HG03095 (cell line): ENCODE measurements at regions not wholly inside any gene's neighbourhood (a gene's known extent, or its start where the extent isn't known, plus 50 kb on each side); places are given as distances from the start of the nearest gene placed in this dataset.

Experiments used
- ATAC-seq: cut with Tn5 transposase; IDR thresholded peaks from one replicate; pipeline ENCODE4 v1.9.1; 2021; ENCODE audit warnings: moderate library complexity; ENCODE audit not compliant: unreplicated experiment

DNA sequence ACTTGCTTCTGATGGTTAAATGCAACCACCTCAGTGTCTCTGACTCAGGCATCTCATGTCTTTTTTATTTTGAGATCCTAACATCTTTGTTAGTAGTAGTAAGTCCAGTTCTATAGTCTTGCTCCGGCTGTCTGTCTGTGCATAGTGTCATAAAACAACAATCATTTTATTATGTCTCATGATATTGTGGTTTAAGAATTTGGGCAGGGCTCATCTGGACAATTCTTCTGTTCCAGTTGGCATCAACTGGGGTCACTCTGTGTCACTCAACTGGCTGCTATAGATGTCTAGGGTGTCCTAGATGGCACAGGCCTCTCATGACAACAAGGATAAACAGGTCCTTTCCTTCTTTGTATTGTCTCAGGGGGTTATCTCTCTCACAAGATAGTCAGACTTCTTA, 299.6 kb upstream of the ZNF521 start:
- no peak for ATAC-seq

DNA sequence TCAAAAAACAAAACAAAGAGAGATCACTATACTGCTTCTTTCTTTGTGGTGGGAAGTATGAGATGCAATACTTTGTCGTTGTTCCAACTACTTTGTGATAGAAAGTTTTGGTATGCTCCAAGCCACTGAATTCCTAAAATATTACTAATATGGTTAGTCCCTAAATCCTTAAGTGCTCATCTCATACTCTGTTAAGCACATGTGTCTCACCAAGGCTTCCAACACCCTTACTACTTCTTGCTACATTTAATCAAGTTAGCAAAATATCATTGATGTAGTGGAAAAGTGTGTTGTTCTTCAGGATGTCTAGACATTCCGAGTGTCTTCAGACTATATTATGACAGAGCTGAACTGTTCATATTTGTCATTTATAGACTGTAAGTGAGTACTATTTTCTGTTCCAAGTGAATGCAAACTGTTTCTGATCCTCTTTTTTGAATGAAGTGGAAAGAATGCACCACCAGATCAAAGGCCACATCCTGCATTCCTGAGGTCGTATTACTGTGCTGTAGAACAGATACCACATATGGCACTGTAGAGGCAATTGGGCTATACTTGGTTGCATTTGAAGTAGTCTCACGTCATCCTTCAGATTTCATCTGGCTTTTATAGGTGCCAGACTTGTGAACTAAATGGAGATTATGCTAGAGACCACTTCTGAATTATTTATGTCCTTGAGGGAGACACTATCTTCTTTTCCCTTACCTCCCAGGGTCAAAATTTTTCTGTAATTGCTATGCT, 298.4 kb upstream of the ZNF521 start:
- ATAC-seq = no peak

DNA sequence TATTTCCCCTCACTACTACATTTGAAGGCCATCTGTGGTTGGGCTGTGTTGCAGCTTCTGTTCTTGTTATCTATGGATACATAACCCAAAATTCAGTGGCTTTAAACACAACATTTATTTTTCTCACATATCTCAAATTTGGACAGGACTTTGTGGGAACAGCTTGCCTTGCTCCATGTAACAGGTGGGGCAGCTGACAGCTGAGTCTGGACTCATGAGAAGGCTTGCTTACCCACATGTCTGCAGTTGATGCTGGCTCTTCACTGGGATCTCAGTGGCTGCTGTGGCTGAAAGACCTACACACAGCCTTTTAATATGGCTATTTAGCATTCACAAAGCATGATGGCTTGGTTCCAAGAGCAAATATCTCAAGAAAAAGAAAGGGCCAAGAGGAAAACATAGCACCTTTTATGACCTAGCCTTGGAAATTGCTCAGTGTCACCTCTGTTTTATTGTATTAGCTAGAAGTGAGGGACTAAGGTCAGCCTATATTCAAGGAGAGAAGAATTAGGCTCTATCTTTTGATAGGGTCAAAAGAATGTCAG, 296.8 kb upstream of the ZNF521 start:
- no peak for ATAC-seq

DNA sequence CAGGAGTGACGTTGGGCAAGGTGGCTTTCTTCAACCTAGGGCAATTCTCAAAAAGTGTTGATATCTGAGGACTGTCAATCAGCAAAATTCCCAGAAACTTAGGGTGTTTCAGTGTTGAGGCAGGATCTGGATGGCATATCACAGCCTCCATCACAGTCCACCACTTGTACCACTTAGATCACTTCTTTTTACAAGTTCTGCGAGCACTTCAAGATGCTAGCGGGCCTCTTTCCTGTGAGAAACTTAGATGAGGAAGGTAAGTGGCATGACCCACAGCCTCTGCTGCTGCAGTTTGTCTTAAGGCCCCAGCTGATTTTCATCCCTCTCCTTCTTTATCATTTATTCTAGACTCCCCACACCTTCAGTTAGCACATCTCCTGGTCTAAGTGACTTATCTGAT, 295.4 kb upstream of the ZNF521 start:
- ATAC-seq = no peak

DNA sequence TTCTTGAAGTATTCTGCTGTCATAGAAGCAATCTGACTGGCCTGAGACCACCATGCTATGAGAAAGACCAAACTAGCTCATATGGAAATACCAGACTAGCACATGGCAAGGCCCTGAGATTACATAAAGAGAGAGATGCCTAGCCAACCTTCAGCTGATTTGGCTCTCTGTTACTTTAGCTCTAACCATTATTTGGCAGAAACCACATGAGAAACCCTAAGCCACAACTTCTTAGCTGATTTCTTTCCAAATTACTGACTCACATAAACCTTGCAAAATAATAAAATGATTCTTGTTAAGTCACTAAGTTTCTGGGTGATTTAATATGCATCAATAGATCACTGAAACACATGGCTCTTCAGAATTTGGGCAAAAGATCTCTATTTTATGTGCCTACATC, 295.0 kb upstream of the ZNF521 start:
- ATAC-seq = no peak

DNA sequence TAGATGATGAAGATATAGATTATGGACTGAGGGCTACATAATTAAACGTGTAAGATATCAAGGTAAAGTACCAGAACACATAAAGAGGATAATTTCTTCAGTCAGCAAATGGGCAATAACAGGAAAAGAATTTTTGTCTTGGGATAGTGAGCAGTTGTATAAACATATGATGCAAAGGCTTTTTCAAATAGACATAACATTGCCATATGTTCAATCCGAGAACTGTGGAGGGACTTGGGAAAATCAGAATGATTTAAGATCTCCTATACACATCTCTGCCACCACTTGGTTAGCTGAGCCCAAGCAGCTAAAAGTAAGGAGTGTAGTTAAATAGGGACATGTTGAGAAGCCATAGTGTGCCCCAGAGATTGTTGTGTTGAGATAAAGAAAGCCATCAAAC, 287.6 kb upstream of the ZNF521 start:
- ATAC-seq = no peak

DNA sequence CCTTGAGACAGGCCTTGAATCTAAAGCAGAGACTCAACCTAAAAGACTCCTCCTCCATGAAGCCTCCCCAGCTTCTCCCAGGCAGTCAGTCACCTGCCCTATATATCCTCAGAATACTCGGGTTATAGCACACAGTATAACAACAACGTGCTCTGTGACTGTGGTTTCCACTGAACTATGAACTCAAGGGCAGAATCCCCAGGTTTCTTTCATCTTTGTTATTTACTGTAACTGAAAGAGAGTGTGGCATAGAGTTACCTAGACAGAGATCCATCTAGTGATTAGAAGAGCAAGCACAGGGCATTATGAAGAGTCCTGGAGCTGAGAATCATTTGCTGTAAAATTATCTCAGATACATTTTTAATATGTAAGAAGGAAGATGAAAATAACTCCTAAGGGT, 281.6 kb upstream of the ZNF521 start:
- no peak for ATAC-seq

DNA sequence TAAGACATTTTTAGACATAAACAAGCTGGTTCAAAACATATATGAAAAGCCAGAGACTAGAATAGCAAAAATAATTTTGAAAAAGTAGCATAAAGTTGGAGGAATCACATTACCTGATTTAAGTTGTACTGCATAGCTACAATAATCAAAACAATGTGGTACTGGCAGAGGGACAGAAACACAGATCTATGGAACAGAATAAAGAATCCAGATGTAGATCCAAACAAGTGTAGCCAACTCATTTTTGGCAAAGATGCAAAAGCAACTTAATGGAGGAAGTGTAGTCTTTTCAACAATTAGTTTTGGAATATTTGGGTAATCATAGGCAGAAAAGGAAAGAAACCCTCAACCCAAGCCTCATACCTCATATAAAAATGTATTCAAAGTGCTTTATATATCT, 278.7 kb upstream of the ZNF521 start:
- no peak for ATAC-seq

DNA sequence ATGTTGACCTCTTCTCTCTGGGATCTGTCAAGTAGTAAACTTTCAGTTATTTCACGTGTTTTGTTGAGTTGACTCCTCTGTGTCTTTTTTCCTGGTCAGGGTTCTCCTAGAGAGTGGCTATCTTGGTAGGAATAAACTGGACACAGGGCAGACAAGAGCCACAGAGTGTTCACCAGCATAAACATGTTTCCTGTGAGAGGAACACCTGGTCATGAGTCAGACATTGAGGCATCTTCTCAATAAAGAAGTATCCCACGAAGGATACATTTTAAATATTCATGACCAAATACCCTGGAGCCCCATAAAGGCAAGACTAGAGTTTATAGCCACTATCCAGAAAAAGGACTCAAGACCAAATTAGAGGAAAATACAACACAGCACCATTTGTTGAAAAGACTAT, 269.7 kb upstream of the ZNF521 start:
- ATAC-seq = no peak

DNA sequence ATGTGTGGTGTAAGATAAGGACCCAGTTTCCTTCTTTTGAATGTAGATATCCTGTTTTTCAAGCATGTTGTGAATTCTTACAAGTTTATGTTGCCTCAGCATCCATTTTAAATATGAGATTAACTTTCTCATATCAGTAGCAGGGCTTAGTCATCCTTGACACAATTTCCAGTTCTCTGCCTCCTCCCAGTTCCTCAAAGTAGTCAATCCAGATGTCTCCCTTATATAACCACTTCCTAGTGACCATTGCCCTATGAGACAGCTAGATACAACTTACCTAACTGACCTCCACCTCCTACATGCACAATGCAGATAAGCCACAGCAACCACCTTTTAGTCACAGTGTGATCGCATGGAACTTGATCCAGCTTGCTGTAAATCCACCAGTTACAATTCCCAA, 269.2 kb upstream of the ZNF521 start:
- no peak for ATAC-seq

DNA sequence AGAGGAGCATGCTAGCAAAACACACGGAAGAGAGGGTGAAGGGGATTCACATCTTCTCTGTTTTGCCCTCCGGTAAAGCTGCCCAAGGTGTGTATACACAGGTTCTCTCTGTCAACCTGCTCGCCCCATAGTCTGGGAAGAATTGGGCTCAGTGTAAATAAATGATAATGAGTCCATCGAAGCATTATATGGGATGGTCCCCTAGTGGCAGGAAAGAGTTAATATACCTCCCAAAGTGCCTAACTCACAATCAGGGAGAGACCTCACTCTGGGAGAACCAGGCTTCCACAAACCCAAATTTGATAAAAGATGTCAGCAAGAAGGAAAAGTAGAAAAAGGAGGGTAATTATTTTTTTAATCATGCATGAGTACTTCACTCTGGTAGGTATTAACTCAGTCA, 262.2 kb upstream of the ZNF521 start:
- ATAC-seq = no peak

DNA sequence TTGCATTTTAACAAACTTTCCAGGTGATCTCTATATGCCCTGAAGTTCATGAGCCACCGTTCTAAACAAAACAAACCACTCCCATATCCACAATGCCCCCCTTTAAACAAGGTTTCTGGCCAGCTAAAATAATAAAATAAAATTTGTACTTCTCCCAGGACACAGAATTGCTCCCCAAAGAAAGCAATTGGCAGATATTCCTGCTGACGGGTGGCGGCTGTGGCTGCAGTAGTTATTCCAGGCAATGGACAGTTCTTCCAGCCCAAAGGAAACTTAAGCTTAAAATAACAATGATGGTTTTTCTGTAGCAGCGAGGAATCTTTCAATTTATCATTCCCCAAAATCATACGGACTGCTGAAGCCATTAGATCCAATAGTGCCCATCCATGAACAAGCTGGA, 260.5 kb upstream of the ZNF521 start:
- no peak for ATAC-seq

DNA sequence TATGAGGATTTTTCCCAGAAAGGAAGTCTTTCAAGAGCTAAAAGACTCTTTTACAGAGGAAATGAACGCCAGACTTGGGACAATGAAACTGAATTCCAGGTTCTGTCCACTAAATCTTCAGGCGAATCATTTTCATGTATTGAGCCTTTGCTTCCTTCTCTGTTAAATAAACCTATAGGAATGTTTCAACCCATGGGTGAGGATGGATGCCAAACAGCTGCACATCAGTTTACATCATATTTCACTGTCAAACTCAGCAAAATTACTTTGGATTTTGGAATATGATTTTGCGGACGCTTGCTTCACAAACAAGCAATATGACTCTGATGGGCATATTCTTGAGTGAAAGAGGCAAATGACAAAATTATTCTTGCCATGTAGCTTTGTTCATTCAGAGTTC, 256.1 kb upstream of the ZNF521 start:
- ATAC-seq = no peak

DNA sequence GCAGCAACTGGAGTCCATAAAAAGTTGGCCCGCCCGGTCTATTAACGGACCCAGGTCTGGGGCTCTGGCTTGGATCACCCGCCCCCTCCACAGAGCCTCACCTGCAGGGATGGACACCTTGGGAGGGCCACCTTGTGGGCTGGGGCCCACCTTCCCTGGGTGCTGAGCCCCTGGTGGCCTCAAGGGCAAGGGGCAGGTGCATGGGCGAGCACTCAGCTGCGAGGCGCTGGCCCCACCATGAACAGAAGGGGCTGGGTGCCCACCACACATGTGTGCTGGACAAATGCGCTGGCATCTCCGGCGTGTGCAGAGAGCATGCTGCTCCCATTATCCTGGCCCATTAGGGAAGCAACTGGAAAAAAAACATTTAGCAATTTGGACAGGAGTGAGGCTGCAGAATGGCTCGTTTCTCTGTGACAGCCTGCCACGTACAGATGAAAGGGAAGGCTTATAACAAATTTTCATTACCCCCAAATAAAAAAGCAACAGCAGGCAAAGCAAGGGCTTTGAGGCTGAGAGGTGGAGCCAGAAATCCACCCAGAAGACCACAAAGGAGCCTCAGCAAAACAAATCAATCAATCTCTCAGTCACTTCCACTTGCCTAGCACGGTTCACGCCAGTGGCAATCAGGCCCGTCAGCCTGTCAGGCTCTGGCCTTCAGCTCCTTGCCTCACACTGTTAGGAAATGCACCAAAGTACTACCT, 253.1 kb upstream of the ZNF521 start:
- ATAC-seq = no peak

DNA sequence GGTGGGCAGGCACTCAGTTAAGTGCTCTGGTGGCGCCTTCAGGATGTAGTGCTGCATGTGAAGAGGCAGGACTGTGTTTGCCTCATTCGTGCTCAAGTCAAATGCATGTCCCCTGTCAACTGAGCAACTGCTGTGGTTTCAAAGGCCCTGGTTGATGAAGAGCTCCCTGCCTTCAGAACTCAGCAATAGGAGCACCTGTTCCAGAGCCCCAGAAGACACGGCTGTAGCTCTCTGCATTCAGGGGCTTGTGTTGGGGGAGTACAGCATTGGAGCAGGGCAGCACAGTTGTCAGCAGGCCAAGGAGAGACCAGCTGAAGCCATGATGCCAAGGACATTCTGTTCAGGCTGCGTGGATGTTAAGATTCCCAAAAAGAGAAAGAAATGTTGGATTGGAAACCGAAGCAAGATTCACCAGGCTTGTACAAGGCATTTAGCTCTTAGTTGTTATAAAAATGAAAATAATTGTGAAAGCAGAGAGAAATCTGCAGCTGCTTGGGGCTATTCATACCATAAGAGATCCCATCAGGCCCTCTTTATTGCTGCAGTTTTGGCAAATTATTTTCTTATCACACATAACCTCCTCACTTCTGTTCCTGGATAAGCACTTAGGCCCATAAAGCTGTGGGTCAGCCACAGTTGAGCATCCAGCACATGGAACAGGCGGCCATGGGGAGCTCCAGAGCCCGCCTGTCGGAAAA, 252.4 kb upstream of the ZNF521 start:
- ATAC-seq = no peak

DNA sequence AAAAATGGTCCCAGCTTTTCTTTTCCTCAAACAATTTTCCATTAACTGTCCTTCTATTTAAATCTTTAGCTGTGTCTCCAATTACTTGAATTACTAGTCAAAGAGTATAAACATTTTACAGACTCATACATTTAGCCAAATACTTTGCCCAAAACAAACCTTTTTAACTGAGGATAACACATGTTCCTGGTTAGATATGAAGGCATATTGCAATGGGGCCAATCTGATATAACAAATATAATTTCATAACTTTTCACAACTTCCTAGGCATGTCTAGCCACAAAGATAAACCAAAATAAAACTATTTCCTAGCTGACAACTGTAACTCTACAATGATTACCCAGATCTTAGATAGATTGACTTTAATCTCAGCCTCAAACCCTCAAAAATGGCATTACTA, 247.5 kb upstream of the ZNF521 start:
- ATAC-seq = no peak

DNA sequence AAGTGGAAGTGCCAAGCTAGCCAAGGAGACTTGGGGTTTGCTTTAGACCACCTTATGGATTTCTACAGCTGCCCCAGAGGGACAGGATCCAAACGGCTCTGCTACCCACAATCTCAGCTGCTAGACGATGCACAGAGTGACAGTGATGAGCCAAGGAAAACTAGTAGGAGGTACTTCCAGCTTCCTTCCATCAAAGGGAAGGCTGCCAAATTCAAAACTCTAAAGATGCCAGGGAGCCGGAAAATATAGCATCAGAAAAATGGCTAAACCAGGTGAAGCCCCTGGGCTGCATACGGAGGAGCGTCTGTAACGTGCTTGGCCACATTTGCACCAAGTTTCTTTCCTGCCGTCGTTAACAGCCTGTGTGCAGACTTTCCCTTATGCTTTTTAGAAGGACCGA, 245.5 kb upstream of the ZNF521 start:
- no peak for ATAC-seq

DNA sequence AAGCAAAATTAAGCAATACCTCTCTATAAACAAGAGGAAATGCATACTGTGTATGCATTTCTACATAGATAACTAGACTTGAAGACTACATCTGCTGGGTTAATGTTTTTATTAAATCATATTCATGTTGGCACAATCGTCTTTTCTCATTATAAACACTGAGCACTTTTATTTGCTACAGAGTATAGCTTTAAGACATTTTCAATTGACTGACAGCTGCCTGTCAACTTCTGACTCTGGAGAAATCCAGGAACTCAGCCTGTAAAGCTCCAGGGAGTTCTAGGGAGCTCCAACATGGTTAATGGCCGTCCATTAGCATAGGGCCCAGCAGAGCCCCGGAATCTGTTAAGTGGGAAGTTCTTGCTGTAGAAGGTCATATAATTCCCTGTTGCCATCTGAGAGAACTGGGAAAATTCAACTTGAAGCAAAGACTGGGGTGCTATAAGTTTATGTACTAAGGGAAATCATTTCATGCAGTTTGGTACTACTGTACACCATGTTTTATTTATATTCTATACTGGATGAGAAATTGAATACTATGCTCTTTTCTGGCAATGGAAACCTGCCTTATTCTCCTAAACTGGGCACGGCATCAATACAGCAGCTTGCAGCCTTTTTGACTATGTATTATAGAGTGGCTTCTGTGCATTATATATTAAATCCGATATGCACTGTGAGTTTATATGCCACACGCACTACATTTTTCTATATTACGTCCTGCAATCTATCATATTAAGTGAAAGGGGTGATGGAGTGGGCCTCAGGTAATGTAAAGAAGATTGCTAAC, 243.5 kb upstream of the ZNF521 start:
- no peak for ATAC-seq

DNA sequence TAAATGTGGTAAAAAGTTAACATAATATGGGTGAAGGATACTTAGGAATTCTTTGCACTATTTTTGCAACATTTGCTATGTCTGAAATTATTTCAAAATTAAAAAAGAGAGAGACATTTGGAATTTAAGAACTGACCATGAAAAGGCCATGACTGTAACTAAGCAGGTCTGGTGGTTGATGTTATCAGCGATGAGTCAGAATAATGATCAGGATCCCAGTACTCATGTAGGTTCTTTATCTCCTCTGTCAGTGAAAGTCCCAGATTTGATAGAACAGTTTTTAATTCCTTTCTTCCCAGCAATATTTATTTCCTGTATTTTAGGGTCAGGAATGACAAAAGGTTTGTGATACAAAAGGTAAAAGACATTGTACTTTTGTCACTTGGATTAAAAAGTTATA, 242.4 kb upstream of the ZNF521 start:
- ATAC-seq = no peak

DNA sequence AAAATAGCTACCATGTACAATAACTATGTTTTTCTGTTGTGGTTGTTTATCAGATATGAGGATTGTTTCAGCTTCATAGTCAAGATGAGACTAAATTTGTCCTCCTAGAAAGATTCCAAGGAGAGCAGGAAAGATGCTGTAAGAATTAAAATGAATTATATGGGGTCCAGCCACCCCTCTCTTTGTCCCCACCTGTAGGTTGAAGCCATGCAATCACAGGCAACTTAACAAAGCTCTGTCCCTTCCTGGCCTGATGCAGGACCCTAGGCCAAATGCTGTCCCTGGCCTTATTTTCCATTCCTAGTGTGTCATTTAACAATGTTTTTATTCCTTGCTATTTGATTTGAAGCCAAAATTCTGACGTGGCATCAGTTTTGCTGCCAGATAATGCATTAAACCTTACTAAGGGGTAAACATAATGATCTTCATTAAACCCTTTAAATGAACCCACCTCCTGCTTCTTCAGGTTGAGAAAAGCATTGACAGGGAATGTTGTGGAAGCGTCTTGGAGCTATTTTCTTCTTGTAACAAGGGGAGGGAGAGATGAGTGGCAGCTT, 240.9 kb upstream of the ZNF521 start:
- no peak for ATAC-seq

DNA sequence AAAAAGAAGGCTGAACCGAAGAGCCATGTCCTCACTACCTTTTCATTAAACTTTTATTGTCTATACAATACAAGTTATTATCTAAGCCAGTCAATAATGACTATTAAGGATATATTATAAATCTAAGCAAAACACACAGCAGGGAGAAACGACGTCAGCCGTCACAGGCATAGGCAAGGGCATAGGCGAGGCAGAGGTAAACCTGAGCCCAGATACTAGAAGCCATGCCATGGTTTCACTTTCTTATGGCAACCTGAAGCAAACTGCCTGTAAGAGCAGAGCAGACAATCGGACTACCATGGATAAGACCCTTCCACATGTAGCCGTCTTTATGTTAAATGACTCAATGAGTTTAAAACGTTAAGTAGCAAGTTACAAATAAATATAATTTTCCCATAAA, 238.5 kb upstream of the ZNF521 start:
- no peak for ATAC-seq
